OCI-LY1 (cell line): ENCODE measurements at regions not wholly inside any gene's neighbourhood (a gene's known extent, or its start where the extent isn't known, plus 50 kb on each side); places are given as distances from the start of the nearest gene placed in this dataset.

Experiments
- CTCF ChIP-seq: fragments of 200-600 bp; sonication (generic), shearing (Covaris generic); IDR thresholded peaks from 2 replicates; pipeline ENCODE4 v1.5.1; 2017; ENCODE audit warnings: mild to moderate bottlenecking, antibody characterized with exemption, low read length, moderate library complexity, mixed read lengths
- EZH2 ChIP-seq: fragments of 200-600 bp; sonication (generic), shearing (Covaris generic); IDR thresholded peaks from 2 replicates; pipeline ENCODE4 v1.8.0; 2017; ENCODE audit warnings: borderline replicate concordance, mixed run types, mild to moderate bottlenecking, antibody characterized with exemption, low read length, moderate library complexity, mixed read lengths

- TF ChIP-seq CTCF (no peak), EZH2 (no peak)
Observed at GRCh38 chr4:147355032-147355656, 125.8 kb upstream of the EDNRA start.
